Progenitor cell of endocrine pancreas (in vitro differentiated cells): ENCODE measurements at regions not wholly inside any gene's neighbourhood (a gene's known extent, or its start where the extent isn't known, plus 50 kb on each side); places are given as distances from the start of the nearest gene placed in this dataset.

Experiments
- DNase-seq: peaks from one replicate; pipeline ENCODE4 v3.0.0; 2021; ENCODE audit warnings: low spot score; ENCODE audit not compliant: unreplicated experiment
- H3K27ac Mint-ChIP-seq: 2 replicates; pipeline ENCODE4 v1.8.0; 2021; ENCODE audit warnings: mild to moderate bottlenecking, moderate library complexity, mixed read lengths
- H3K27me3 Mint-ChIP-seq: 2 replicates; pipeline ENCODE4 v1.8.0; 2021; ENCODE audit warnings: mixed read lengths
- H3K36me3 Mint-ChIP-seq: 2 replicates; pipeline ENCODE4 v1.8.0; 2022; ENCODE audit warnings: mixed read lengths; ENCODE audit not compliant: insufficient read depth
- H3K4me1 Mint-ChIP-seq: 2 replicates; pipeline ENCODE4 v1.8.0; 2021; ENCODE audit warnings: low read depth, mixed read lengths
- H3K4me3 Mint-ChIP-seq: 2 replicates; pipeline ENCODE4 v1.8.0; 2021; ENCODE audit warnings: low read depth, mild to moderate bottlenecking, moderate library complexity, mixed read lengths
- H3K9me3 Mint-ChIP-seq: 2 replicates; pipeline ENCODE4 v1.8.0; 2021; ENCODE audit warnings: low read depth, mixed read lengths
- CTCF ChIP-seq: fragments of 200-600 bp; sonication (generic); IDR thresholded peaks from one replicate; pipeline ENCODE4 v1.5.0; 2021; ENCODE audit warnings: antibody characterized with exemption, mild to moderate bottlenecking; ENCODE audit not compliant: unreplicated experiment

GRCh38 chr1:172755099-172755498 lies 96.2 kb downstream of the FASLG start:
- Mint-ChIP-seq H3K4me3 (no peak overlapping the region), H3K4me1 (no peaks in the 10 kb centered on the region), H3K9me3 (no peaks in the 10 kb centered on the region), H3K27ac (no peak overlapping the region), H3K36me3 (no peaks in the 10 kb centered on the region), H3K27me3 (no peaks in the 10 kb centered on the region)
- DNase-seq = no peak
- TF ChIP-seq CTCF = no peak

DNA sequence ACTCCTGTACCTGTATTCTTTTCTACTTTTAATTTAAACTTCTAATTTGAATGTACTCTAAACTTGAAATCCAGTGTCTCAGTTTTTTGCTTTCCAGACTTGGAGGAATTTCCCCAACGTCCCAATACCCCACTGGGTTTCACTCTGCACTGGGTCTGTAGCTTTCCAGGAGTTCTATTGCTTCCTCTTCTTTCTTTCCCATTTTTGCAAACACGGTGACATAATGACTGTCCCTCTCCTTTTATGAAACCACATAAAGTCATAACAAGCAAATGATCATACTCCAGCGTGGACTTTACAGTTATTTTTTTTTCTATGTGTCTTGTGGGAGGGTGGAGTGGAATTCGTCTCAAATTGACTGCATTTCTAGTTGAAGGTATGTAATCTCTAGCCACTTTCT lies 97.1 kb downstream of the FASLG start:
- TF ChIP-seq CTCF = no peak
- Mint-ChIP-seq H3K9me3 (no peaks in the 10 kb centered on the region), H3K4me3 (no peak overlapping the region), H3K27me3 (no peaks in the 10 kb centered on the region), H3K27ac (no peak overlapping the region), H3K36me3 (no peaks in the 10 kb centered on the region), H3K4me1 (no peaks in the 10 kb centered on the region)
- no peak for DNase-seq

DNA sequence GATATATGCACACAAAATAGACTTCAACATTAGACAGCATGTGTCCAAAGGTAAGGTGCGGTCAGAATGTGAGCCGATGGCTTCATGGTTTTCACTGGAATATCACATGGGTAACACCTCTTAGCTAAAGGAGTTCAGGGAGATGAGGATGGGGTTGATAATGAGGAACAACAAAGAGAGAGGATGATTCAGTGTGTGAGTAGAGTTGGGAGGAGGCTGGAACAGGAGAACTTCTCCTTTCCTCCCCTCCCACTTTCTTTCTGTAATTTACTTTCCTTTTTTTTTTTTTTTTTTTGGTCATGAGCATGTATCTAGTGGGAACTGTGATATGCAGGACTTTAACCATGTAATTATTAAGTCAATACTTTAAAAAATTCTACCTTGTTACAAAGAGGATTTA lies 99.4 kb downstream of the FASLG start:
- Mint-ChIP-seq H3K27me3 (no peaks in the 10 kb centered on the region), H3K27ac (no peak overlapping the region), H3K4me1 (no peaks in the 10 kb centered on the region), H3K9me3 (no peaks in the 10 kb centered on the region), H3K36me3 (no peaks in the 10 kb centered on the region), H3K4me3 (no peak overlapping the region)
- no peak for DNase-seq
- no peak for TF ChIP-seq CTCF

GRCh38 chr1:172760121-172760520 lies 101.2 kb downstream of the FASLG start:
- no peaks in the 10 kb centered on the region for H3K4me1 Mint-ChIP-seq
- H3K27me3 Mint-ChIP-seq = no peaks in the 10 kb centered on the region
- H3K4me3 Mint-ChIP-seq = no peak overlapping the region
- no peak for TF ChIP-seq CTCF
- H3K36me3 Mint-ChIP-seq = no peaks in the 10 kb centered on the region
- no peaks in the 10 kb centered on the region for H3K9me3 Mint-ChIP-seq
- DNase-seq = no peak
- H3K27ac Mint-ChIP-seq = no peak overlapping the region

GRCh38 chr1:172761581-172762486 lies 102.9 kb downstream of the FASLG start:
- DNase-seq = no peak
- Mint-ChIP-seq H3K4me3 (no peak overlapping the region), H3K9me3 (no peaks in the 10 kb centered on the region), H3K36me3 (no peaks in the 10 kb centered on the region), H3K27me3 (no peaks in the 10 kb centered on the region), H3K27ac (no peak overlapping the region), H3K4me1 (no peaks in the 10 kb centered on the region)
- TF ChIP-seq CTCF = no peak
